GM21825 (cell line): ENCODE measurements at regions not wholly inside any gene's neighbourhood (a gene's known extent, or its start where the extent isn't known, plus 50 kb on each side); places are given as distances from the start of the nearest gene placed in this dataset.

Source experiments
- ATAC-seq: cut with Tn5 transposase; IDR thresholded peaks from one replicate; pipeline ENCODE4 v1.9.1; 2021; ENCODE audit warnings: mild to moderate bottlenecking, moderate library complexity; ENCODE audit not compliant: unreplicated experiment

DNA sequence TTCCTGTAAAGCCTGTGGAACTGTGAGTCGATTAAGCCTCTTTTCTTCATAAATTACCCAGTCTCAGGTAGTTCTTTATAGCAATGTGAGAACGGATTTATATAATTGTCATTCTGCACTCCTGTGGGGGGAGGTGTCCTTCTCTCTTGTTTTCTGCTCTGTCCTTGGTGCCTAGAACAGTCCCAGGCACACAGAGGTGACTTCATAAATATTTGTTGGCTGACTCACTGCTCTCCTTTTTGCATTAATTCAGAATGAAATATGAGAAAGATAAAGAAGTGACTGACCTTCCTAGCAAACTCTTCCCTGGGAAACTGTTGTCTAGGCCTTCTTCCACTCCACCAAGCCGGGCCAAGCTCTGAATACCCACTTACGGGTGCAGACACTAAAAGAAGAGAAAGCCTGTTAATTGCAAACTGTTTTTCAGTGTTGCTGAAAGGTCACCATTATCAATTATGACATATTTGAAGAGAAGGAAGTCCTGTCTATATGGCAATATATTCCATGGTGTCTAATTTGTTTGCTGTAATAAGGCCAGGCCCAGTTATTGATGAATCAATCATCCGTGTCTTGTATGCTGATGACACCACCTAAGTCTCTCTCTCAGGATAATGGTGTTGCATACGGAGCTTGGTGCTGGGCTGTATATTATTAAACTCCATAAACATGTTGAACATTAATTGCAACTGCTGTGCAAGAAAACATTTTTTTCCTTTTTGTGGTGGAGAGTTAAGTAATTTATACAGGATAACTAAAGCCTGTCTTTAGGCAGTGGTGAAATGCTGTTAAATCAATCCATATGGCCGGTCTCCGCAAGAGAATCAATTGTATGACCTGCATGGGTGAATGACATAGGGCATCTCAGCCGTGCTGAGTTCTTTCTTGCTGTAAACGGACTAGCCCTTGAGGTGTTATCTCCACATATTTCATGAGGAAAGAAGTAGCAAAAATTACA lies 567.5 kb downstream of the SLC4A3 start:
- ATAC-seq = no peak

DNA sequence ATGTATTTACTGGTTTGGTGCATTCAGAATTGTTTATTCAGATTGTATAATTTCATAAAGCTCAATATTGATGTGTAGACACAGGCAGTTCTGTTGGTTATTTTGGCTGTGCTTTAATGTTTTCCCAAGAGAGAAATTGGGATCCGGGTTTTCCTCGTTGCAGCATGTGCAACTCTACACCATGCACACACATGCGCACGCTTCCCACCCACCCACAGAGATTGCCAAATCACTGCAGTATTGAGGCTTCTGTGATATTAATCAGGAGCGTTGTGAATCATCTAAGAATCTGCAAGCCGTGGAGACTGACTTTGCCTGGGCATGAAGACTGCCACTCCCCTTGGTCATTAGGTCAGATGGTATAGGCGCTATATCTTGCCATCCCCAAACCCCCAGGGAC lies 571.5 kb downstream of the SLC4A3 start:
- ATAC-seq = no peak

DNA sequence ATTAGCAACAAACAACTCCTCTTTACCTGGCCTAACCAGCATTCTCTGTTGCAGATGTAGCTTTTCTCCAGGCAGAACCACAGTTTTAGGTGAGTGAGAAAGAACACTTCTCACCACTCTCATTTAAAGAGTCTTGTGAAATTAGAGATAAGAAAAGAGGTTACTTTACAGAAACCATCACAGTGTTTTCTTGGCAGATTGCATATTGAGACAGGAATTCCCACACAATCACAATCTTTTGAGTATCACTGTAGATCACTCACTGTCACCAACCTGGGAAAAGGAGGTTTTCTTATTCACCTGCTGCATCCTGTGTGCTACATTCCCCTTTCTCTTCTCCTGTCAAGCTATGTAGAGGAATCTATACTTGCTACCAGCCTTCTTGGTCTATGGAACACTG lies 574.6 kb downstream of the SLC4A3 start:
- no peak for ATAC-seq

DNA sequence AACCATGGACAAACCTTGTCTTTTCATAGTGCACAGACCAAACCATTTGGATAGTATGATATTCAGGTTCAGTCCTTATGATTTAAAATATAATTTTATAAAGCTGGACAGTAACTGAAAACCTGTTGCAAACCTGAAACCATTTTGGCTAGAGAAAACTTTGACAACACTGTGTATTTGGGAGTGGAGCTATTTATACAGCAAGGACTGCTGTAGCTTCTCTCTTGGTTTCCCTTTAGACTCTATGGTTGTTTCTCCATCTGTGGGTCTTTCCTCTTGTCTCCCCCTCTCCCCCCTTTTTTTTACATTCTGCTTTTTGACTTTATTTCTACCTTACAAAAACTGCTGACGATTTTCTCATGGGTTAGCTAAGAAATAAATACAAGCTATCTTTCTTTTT lies 581.7 kb downstream of the SLC4A3 start:
- ATAC-seq = no peak

DNA sequence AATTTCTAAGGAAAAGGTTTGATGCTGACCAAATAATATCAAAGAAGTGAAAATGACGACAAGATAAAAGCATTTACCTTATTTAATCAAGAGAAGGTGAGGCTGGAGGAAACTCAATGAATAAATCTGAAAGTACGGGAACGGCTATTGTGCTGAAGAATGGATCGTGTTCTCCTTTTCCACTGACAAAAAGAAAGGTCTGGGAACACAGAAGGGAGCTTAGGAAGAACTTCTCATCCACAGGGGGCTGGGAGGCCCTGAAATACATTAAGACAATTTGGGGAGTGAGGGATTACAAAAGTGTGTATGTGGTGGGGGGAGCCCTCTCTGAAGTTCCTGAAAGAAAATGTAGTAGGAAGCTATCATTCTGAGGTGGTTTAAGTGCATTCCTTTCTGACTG lies 582.3 kb downstream of the SLC4A3 start:
- ATAC-seq = no peak

DNA sequence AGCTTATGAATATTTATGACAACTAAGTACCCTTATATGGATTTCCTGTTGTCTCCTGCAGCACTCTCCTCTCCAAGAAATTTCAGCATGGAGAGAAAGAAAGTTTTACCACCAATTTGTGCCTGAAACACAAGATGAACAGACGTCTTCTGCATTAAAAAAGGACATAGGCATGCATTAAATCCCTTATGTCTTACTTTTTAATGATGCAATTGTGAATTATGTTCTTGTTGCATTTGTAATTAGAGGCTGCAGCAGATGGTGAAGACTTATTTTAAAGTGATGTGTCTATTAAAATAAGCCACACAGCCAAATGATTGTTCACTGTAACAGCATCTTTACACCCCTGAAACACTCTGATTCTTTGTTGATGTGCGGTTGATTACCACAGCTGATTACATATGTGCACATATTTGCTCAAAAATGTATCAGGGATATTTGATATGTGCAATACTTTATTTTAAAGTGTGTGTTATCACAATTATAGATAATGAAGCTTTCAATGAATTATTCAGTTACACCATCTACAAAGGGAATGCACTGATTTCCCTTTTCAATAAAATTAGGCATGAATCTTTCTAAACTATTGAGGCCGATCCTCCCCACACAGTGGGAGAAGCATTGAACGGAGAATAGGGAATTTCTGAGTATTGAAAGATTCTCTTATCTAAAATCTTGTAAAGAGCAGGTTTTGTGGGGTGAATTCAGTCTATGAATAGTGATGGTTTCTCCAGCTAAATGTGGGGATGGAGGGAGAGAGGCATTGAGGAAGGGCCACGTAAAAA lies 585.1 kb downstream of the SLC4A3 start:
- ATAC-seq = no peak

DNA sequence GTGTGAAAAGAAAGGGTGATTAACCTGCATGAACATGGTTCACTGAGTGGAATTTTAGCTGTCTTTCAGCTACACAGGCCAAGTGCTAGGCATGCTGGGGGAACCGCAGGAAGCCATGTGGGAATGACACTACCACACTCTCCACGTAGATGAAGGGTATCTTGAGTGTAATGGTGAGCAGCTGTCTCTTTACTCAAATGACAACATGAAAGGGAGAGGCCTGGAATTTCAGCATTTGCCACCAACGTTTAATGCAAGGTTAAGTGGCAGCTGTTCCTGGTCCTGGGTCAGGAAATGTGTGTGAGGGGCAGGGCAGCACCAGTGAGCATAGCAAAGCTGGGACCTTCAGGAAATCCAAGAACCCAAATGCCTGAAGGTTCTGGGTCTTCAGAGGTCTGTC lies 588.4 kb downstream of the SLC4A3 start:
- no peak for ATAC-seq

DNA sequence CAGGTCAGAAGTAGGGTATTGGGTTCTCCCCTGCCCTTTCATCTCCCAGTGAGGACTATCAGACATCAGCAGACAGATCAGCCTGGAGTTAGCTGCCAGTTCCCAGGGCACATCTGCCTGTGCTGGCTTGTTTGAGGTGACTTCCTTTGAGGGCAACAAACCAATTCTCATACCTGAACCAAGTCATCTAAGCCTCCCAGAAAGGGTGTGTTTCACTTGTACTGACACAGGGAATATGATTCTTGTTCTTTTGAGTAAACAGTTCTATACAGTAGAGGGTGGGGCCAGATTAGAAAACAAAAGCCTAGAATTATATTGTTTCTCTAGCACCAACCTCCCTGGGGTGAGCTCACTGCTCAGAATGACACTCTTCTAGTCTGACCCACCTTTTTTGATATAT lies 591.9 kb downstream of the SLC4A3 start:
- ATAC-seq = no peak

DNA sequence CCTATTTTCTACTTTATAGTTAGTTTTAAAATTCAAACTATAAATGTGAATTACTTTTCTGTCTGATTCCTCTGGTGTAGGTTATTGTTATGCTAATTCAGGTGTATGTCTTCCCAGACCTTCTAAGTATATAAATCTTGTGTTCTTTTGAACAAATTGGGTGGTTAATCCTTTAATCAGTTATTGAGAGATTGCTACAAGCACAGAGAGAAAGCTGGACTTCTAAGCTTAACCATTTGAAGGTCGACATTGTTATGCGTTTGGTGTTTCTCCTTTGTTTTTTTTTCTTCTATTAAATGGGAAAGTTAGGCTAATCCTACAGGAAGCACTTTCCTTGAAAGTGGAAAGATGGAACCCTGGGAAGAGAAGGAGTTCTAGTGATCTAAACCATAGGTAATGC lies 592.6 kb downstream of the SLC4A3 start:
- no peak for ATAC-seq

DNA sequence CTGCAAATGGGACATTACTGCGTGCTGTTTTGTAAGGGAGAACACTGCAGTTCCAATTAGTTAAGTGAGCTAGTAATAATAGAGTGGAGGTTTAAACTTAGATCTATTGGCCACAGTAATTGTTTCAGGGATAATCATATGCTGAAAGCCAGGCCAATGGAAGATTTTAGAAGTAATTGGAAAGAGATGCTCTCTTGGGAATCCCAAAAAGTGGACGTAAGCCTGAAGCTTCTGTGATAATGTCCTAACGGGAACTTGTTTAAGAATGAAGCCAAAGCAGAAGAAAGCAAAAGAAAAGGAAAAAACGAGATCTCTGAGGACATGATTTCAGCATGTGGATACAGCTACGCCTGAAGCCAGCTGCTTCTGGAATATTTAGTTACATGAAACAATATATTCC lies 594.6 kb downstream of the SLC4A3 start:
- no peak for ATAC-seq

DNA sequence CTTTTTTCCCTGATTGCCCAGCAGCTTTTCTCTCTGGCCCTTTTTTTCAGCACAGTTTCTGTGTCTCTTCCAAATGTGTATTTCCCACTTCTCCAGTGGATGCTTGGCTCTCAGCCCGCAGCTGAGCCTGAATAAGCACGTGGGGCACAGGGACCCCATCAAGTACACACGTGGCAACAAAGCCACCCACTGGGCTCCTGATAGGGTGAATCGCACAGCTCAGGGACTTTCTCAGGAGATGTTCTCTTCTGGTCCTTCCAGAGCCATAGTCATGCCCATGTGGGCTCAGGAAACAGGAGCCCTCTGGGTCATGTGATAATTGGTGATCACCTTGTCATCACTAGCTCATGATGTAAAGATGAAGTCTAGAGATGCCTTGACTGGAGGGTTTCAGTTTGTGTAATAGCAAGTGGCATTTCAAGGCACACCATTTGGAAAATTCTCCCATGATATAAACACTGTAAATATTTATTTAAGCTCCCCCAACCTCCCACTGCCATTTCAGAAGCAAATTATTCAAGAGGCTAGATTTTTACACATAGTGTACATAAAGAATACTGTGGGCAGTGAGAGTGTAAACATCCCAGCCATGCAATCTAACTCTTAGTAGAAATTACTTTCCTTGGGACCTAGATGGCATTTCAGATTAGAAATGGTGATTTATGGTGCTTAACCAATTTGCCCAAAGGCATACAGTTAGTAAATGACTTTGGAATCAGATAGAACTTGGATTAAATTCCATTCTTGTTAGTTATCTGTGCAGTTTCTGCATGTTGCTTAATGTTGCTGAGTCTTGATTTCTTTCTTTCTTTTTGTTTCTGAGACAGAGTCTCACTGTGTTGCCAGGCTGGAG lies 597.5 kb downstream of the SLC4A3 start:
- ATAC-seq = no peak

DNA sequence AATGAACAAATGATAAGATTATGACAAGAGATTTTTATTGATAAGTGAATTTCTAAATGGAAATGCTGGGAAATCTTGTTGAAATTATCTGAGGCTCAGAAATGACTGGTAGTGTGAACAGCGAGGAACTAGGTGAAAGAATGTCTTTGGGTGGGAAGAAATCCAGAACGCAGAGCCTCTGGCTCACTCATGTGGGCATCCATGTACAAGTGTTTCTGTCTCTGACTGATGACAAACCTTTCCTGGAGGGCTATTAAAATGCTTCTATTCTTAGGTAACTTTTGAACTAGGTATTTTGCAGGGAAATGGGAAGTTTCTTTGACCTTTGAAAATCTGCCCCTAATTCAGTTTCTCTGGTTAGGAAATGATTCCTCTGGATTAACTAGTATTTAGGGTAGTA lies 598.6 kb downstream of the SLC4A3 start:
- no peak for ATAC-seq

DNA sequence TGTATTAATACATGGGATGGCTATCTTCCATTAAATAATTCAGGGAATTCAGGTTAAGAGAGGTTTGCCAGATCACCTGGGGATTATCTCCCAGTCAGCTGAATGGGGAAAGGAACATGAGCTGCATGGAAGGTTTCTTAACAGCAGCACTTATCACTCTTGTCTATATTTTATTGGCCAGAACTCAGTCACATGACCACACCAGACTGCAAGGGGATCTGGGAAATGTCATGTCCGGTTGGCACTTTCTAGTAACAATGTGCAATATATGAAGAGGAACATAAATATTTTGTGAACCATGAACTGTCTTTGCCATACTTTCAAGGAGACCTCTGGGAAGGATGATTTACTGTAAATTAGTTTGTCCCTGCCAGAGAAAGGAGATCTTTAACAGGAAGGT lies 599.1 kb downstream of the SLC4A3 start:
- ATAC-seq = no peak

DNA sequence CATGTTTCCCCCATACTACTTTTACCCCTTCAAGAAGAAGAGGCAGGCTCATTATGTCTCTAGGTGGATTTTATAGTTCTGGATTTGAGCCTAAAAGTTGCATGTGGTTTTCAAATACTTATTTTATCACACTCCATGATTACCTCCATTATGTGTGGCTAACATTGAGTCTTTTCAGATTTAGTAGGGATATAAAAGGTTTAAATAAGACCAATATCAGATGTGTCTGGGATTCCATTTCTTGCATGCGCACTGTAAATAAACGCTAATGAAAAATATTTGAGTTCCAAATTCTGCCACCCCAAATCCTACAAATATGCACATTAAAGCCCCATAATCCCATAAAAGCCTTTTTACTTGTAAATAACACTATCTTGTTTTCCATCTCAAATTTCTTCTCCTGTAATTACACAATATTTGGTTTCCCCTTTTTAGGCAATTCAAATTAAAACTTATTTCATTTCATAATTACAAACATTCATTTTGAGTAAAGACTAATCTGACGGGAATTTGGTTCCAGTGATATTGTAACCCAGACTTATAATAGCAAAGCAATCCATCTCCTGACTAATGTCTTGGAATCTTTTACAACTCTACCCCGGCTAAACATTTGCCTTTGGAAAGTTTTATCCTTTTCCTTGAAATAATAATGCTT lies 600.0 kb downstream of the SLC4A3 start:
- no peak for ATAC-seq

DNA sequence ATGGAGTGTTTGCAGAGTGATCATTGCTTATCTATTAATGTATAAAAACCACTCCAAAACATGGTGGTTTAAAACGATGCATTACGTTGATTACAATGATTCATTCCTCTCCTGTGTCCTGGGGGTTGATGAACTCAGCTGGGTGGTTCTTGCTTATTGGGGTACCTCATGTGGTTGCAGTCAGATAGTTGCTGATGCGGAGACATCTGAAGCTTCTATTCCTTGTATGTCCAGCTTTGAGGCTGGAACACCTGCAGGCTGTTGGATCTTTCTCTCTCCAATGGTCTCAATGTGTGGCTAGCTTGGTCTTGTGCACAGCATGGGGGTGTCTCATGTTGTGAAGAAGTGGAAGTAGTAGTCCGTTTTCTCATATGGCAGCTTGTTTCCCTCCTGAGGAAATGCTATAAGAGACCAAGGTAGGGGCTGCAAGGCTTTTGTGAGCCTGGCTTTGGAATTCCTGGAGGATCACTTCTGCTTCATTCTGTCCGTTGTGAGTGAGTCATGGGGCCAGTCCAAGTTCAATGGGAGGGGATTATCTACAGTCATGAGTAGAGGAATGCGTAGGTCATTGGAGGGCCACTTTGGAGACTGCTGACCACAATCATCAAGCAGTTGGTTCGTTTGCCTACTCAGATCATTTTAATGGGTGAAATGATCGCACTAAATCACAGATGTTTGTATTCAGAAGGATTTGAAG lies 601.0 kb downstream of the SLC4A3 start:
- no peak for ATAC-seq

DNA sequence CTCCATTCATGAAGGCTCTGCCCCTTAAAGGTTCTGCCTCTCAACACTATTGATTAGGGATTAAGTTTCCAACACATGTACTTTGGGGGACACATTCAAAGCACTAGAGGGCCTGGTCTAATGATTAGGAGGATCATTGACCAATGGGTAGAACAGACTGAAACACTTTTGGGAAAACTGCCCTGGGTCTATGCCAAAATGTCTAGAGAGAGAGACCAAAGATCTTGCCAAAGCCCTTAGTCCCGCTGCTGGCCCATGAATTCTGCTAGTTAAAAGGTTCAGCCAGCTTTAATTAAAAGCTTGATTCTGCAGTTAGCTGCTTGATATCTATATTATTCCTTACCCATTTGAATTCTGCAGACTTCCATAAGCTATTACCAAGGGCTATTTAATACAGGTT lies 613.2 kb downstream of the SLC4A3 start:
- ATAC-seq = no peak

DNA sequence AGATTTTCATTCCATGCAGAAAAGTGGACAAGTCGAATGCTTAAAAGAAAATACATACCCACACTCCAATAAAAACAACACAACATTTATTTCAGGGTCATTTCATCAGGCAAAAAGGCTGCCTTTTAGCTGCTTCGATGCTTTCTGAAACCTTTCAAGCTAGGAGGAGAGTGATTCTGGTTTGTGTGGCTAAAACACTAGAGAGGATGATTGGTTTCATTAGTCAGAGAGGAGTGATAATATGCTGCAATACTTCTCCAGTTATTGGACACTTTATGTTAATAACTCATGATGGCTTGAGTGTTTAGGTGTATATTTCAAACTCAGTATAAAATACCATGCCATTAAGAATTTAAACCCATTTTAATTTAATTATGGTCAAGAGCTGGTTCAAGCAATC lies 614.0 kb downstream of the SLC4A3 start:
- ATAC-seq = no peak

DNA sequence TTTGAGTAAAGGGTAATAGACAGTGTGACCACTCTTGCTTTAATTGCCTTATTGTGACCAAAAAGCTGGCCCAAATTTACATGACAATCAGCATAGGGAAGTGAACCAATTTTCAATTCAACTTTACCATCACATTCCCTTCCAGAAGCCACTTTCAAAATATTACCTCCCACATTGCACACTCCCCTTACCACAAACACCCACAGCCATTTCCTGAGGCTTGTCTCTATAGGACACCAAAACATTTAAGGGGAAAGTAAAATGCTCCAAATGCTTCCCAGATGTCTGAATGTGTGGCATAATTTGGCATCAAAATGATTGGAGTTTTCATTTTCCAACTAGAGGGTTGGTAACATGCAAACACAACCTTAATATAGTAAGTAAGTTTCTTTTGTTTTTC lies 616.1 kb downstream of the SLC4A3 start:
- no peak for ATAC-seq

DNA sequence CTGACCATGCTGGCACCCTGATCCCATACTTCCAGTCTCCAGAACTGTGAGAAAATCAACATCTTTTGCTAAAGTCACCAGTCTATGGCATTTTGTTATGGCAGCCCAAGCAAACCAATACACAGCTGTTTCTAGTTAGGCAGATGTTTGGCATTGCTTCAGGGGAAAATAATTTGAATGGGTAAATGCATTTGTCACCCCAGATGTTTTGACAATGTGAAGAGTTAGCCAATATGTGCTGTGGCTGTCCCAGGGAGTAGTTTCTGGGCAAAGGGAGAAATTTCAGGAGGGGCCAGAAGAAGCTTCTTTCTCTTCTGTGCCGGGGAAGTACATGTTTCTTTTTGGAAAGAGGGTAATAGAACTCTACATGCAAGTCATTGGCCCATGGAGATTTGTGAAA lies 619.0 kb downstream of the SLC4A3 start:
- ATAC-seq = no peak
